ENCODE measurements at regions not wholly inside any gene's neighbourhood (a gene's known extent, or its start where the extent isn't known, plus 50 kb on each side); places are given as distances from the start of the nearest gene placed in this dataset.
"Not testable (repeated sequence)": the region's sequence is repeated elsewhere in the genome, so short reads cannot be mapped to it uniquely, and the experiment has no call there.

GRCh38 chr20:23151008-23151703 is 65.0 kb upstream of the CD93 start:
- DNase-seq (ENCODE audit: low read depth in 3 of 3), result no peak

GRCh38 chr20:23150304-23151007 is 64.3 kb upstream of the CD93 start:
- DNase-seq (ENCODE audit: low read depth in 3 of 3), result no peak

GRCh38 chr20:23149623-23150279 is 63.6 kb upstream of the CD93 start:
- DNase-seq (ENCODE audit: low read depth in 3 of 3), result no peak

GRCh38 chr20:23148731-23149570 is 62.8 kb upstream of the CD93 start:
- no peak for DNase-seq (ENCODE audit: low read depth in 3 of 3)

- DNase-seq (ENCODE audit: low read depth in 3 of 3), result peak in 2 of 3 donors; percentile 21 to 28
Observed at GRCh38 chr20:23147964-23148730, 62.0 kb upstream of the CD93 start.

GRCh38 chr20:23147647-23147963 is 61.5 kb upstream of the CD93 start:
- DNase-seq (ENCODE audit: low read depth in 3 of 3), result no peak

- DNase-seq (ENCODE audit: low read depth in 3 of 3), result no peak
Observed at GRCh38 chr20:23146857-23147637, 60.9 kb upstream of the CD93 start.

- DNase-seq (ENCODE audit: low read depth in 3 of 3), result no peak
Observed at GRCh38 chr20:23146181-23146580, 60.1 kb upstream of the CD93 start.

- DNase-seq (ENCODE audit: low read depth in 3 of 3), result no peak
Observed at GRCh38 chr20:23145281-23145700, 59.2 kb upstream of the CD93 start.

- no peak for DNase-seq (ENCODE audit: low read depth in 3 of 3)
Observed at GRCh38 chr20:23144856-23145255, 58.7 kb upstream of the CD93 start.

GRCh38 chr20:23143986-23144690 is 58.0 kb upstream of the CD93 start:
- DNase-seq (ENCODE audit: low read depth in 3 of 3), result no peak

- DNase-seq (ENCODE audit: low read depth in 3 of 3), result no peak
Observed at GRCh38 chr20:23143098-23143497, 57.0 kb upstream of the CD93 start.

- DNase-seq (ENCODE audit: low read depth in 3 of 3), result no peak
Observed at GRCh38 chr20:23142162-23143050, 56.3 kb upstream of the CD93 start.

- no peak for DNase-seq (ENCODE audit: low read depth in 3 of 3)
Observed at GRCh38 chr20:23141450-23142161, 55.5 kb upstream of the CD93 start.

- DNase-seq (ENCODE audit: low read depth in 3 of 3), result no peak
Observed at GRCh38 chr20:23140991-23141390, 54.9 kb upstream of the CD93 start.

- DNase-seq (ENCODE audit: low read depth in 3 of 3), result not testable (repeated sequence)
Observed at GRCh38 chr20:23139984-23140383, 53.9 kb upstream of the CD93 start.

- no peak for DNase-seq (ENCODE audit: low read depth in 3 of 3)
Observed at GRCh38 chr20:23139524-23139923, 53.4 kb upstream of the CD93 start.

GRCh38 chr20:23138682-23139081 is 52.6 kb upstream of the CD93 start:
- DNase-seq (ENCODE audit: low read depth in 3 of 3), result no peak

All from stimulated activated CD4-positive, alpha-beta T cell treated with anti-CD3 and anti-CD28 coated beads, TNF-alpha, amount 100 ng/mL, for 48 hours (primary cell).